SK-N-SH (cell line): ENCODE measurements at regions not wholly inside any gene's neighbourhood (a gene's known extent, or its start where the extent isn't known, plus 50 kb on each side); places are given as distances from the start of the nearest gene placed in this dataset.

Experiments used
- CHD2 ChIP-seq: fragments of 150-350 bp; IDR thresholded peaks from 2 replicates; pipeline ENCODE4 v1.6.1; 2018; ENCODE audit warnings: low read length; ENCODE audit not compliant: partially characterized antibody
- POLR2AphosphoS5 ChIP-seq: IDR thresholded peaks from 2 replicates; pipeline ENCODE4 v1.6.1; 2012; ENCODE audit warnings: low read depth, low read length
- RAD21 ChIP-seq: IDR thresholded peaks from 2 replicates; pipeline ENCODE4 v1.6.1; 2012; ENCODE audit warnings: mild to moderate bottlenecking, low read length
- TF ChIP-seq, protein P1 (sequence below): IDR thresholded peaks from 2 replicates; pipeline ENCODE4 v1.4.0; 2012; ENCODE audit warnings: low read depth, borderline replicate concordance
- TF ChIP-seq, protein P2 (sequence below): IDR thresholded peaks from 2 replicates; pipeline ENCODE4 v1.6.1; 2012; ENCODE audit warnings: mild to moderate bottlenecking, low read depth, low read length, moderate library complexity
- TF ChIP-seq, protein P3 (sequence below): IDR thresholded peaks from 2 replicates; pipeline ENCODE4 v1.4.0; 2012; ENCODE audit warnings: low read depth

GRCh38 chr5:117761186-117761585 is 1186.6 kb upstream of the SEMA6A start:
- TF ChIP-seq, protein P1, sequence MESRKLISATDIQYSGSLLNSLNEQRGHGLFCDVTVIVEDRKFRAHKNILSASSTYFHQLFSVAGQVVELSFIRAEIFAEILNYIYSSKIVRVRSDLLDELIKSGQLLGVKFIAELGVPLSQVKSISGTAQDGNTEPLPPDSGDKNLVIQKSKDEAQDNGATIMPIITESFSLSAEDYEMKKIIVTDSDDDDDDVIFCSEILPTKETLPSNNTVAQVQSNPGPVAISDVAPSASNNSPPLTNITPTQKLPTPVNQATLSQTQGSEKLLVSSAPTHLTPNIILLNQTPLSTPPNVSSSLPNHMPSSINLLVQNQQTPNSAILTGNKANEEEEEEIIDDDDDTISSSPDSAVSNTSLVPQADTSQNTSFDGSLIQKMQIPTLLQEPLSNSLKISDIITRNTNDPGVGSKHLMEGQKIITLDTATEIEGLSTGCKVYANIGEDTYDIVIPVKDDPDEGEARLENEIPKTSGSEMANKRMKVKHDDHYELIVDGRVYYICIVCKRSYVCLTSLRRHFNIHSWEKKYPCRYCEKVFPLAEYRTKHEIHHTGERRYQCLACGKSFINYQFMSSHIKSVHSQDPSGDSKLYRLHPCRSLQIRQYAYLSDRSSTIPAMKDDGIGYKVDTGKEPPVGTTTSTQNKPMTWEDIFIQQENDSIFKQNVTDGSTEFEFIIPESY = no peak
- no peak for TF ChIP-seq POLR2AphosphoS5
- no peak for TF ChIP-seq RAD21
- TF ChIP-seq, protein P2, sequence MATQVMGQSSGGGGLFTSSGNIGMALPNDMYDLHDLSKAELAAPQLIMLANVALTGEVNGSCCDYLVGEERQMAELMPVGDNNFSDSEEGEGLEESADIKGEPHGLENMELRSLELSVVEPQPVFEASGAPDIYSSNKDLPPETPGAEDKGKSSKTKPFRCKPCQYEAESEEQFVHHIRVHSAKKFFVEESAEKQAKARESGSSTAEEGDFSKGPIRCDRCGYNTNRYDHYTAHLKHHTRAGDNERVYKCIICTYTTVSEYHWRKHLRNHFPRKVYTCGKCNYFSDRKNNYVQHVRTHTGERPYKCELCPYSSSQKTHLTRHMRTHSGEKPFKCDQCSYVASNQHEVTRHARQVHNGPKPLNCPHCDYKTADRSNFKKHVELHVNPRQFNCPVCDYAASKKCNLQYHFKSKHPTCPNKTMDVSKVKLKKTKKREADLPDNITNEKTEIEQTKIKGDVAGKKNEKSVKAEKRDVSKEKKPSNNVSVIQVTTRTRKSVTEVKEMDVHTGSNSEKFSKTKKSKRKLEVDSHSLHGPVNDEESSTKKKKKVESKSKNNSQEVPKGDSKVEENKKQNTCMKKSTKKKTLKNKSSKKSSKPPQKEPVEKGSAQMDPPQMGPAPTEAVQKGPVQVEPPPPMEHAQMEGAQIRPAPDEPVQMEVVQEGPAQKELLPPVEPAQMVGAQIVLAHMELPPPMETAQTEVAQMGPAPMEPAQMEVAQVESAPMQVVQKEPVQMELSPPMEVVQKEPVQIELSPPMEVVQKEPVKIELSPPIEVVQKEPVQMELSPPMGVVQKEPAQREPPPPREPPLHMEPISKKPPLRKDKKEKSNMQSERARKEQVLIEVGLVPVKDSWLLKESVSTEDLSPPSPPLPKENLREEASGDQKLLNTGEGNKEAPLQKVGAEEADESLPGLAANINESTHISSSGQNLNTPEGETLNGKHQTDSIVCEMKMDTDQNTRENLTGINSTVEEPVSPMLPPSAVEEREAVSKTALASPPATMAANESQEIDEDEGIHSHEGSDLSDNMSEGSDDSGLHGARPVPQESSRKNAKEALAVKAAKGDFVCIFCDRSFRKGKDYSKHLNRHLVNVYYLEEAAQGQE = no peak
- TF ChIP-seq CHD2 = no peak
- TF ChIP-seq, protein P3, sequence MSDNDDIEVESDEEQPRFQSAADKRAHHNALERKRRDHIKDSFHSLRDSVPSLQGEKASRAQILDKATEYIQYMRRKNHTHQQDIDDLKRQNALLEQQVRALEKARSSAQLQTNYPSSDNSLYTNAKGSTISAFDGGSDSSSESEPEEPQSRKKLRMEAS = no peak
